HG02852 (cell line): ENCODE measurements at regions not wholly inside any gene's neighbourhood (a gene's known extent, or its start where the extent isn't known, plus 50 kb on each side); places are given as distances from the start of the nearest gene placed in this dataset.

Source experiments
- ATAC-seq: cut with Tn5 transposase; IDR thresholded peaks from one replicate; pipeline ENCODE4 v1.9.1; 2021; ENCODE audit warnings: mild to moderate bottlenecking, moderate library complexity; ENCODE audit not compliant: unreplicated experiment

GRCh38 chr1:234870020-234870981 is 258.3 kb downstream of the TOMM20 start:
- no peak for ATAC-seq

- no peak for ATAC-seq
These were observed 259.2 kb downstream of the TOMM20 start for GRCh38 chr1:234869182-234870019.

GRCh38 chr1:234868296-234869147 is 258.5 kb upstream of the IRF2BP2 start:
- ATAC-seq = no peak

DNA sequence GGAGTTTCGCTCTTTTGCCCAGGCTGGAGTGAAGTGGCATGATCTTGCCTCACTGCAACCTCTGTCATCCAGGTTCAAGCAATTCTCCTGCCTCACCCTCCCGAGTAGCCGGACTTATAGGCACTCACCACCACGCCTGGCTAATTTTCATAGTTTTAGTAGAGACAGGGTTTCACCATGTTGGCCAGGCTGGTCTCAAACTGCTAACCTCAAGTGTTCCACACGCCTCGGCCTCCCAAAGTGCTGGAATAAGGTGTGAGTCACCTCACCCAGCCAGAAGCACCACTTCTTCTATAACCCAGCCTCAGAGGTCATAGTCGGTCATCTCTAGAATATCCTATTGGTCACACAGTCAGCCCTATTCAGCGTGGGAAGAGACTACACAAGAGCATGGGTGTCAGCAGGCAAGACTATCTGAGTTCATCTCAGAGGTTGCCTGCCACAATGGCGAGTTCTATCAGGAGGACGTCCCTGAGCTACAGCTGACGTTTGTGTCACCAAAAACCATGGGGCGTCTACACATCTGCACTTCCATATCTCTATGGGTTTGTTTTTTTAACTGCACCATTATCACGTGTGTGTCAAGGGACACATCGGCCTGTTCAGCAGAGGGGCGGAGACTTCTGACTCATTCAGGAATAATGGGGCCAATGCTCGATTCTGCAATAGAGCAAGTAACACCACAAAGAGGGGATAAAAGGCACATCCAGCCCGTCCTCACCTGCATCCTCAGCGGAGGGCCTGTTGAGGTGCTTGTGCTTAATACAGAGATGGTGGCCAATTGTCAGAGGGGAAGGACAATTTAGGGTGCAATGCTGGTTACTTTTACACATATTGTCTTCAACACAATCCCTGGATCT is 256.3 kb upstream of the IRF2BP2 start:
- ATAC-seq = no peak

- no peak for ATAC-seq
These were observed 255.4 kb upstream of the IRF2BP2 start for GRCh38 chr1:234865171-234866006.

- ATAC-seq = no peak
These were observed 254.1 kb upstream of the IRF2BP2 start for GRCh38 chr1:234864116-234864515.

- no peak for ATAC-seq
These were observed 253.6 kb upstream of the IRF2BP2 start for GRCh38 chr1:234863551-234863971.

- no peak for ATAC-seq
These were observed 253.1 kb upstream of the IRF2BP2 start for GRCh38 chr1:234862944-234863515.

GRCh38 chr1:234862360-234862943 is 252.5 kb upstream of the IRF2BP2 start:
- no peak for ATAC-seq

DNA sequence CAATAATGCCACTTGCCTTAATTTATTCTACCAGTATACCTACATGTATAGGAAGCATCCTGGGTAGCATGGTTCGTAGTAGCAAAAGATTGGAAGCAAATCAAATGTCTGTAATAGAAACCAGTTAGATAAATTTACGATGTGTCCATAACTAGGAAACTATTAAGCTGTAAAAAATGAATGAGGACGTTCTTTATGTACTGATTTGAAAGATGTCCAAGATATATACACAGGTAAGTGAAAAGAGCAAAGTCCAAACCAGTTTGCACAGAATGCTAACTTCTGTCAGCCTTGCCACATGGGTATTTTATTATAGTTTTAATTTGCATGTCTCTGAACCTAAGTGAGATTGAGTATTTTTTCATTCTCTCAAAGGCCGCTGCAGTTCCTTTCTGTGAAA is 251.8 kb upstream of the IRF2BP2 start:
- no peak for ATAC-seq

- no peak for ATAC-seq
These were observed 251.1 kb upstream of the IRF2BP2 start for GRCh38 chr1:234861024-234861620.

DNA sequence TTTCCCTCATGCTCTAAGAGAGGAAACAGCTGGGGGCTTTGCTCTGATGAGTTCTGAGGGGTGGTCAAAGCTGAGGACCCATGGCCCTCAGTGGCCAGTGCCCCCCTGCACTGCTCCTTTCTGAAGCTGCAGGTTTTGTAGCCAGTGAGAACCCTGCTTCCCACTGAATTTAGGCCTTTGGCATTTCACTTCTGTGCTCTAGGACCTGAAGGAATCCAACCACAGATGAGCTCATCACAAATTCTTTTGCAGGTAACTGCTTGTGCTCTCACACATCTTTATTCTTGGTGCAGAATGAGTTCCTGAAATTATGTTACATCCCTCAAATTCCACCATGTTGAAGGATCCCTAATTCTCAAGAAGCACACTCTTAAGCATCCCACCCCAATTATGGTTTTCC is 248.7 kb upstream of the IRF2BP2 start:
- ATAC-seq = no peak

- no peak for ATAC-seq
These were observed 246.9 kb upstream of the IRF2BP2 start for GRCh38 chr1:234856845-234857245.

GRCh38 chr1:234855851-234856250 is 245.9 kb upstream of the IRF2BP2 start:
- no peak for ATAC-seq

GRCh38 chr1:234854645-234855039 is 244.7 kb upstream of the IRF2BP2 start:
- no peak for ATAC-seq

- ATAC-seq = no peak
These were observed 244.1 kb upstream of the IRF2BP2 start for GRCh38 chr1:234853906-234854644.

DNA sequence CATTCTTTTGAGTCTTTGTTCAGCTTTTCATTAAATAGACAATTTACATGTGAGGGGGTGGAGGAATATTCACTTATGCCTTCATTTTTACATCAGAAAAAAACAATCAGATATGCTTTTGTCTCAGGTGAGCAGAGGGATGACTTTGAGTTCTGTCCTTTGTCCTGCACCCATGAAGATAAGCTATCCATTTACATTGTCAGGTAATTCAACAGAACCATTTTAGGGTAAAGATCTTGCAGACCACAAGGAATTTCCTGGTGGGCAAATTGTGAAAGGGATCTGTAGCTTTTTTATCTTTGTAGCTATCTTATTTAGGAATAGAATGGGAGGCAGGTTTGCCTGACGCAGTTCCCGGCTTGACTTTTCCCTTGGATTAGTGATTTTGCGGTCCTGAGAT is 242.7 kb upstream of the IRF2BP2 start:
- ATAC-seq = no peak
